Fibroblast of lung (primary cell): ENCODE measurements at regions not wholly inside any gene's neighbourhood (a gene's known extent, or its start where the extent isn't known, plus 50 kb on each side); places are given as distances from the start of the nearest gene placed in this dataset.

Experiments
- DNase-seq, 2 donors: peaks; one replicate each; pipeline versions ENCODE4 v3.0.0 to v3.0.0-alpha.2; 2010; ENCODE audit warnings: low read depth in 2 of 2
- H2AFZ ChIP-seq: 2 replicates; pipeline ENCODE4 v1.5.1; 2012; ENCODE audit warnings: low read length, control low read depth, inconsistent platforms
- H3K27ac ChIP-seq: 2 replicates; pipeline ENCODE4 v1.5.1; 2011; ENCODE audit warnings: low read length, control low read depth; ENCODE audit not compliant: insufficient read depth
- H3K27me3 ChIP-seq: 2 replicates; pipeline ENCODE4 v1.5.1; 2011; ENCODE audit warnings: mild to moderate bottlenecking, low read length; ENCODE audit not compliant: control insufficient read depth, insufficient read depth
- H3K36me3 ChIP-seq: 2 replicates; pipeline ENCODE4 v1.5.1; 2011; ENCODE audit warnings: low read length; ENCODE audit not compliant: control insufficient read depth, insufficient read depth
- H3K4me1 ChIP-seq: 2 replicates; pipeline ENCODE4 v1.5.1; 2011; ENCODE audit warnings: low read length; ENCODE audit not compliant: control insufficient read depth, insufficient read depth; ENCODE audit errors: extremely low read depth
- H3K4me2 ChIP-seq: 2 replicates; pipeline ENCODE4 v1.5.1; 2011; ENCODE audit warnings: low read length, control low read depth; ENCODE audit not compliant: insufficient read depth; ENCODE audit errors: extremely low read depth
- H3K4me3 ChIP-seq, 4 experiments: fragments of 200-600 bp in 1 of 4; sonication (generic) in 1 of 4; replicated peaks in 1 of 4; 2 replicates each; pipeline ENCODE4 v1.5.1; 2011 to 2016; ENCODE audit warnings: low read length in 4 of 4, low read depth in 3 of 4, mild to moderate bottlenecking in 3 of 4, control low read depth in 2 of 4, inconsistent platforms in 1 of 4, mixed read lengths in 1 of 4; ENCODE audit not compliant: insufficient read depth in 1 of 4; ENCODE audit errors: control extremely low read depth in 1 of 4
- H3K79me2 ChIP-seq: 2 replicates; pipeline ENCODE4 v1.5.1; 2012; ENCODE audit warnings: mild to moderate bottlenecking, low read length, inconsistent platforms; ENCODE audit not compliant: control insufficient read depth, insufficient read depth
- H3K9ac ChIP-seq: 2 replicates; pipeline ENCODE4 v1.5.1; 2011; ENCODE audit warnings: mild to moderate bottlenecking, low read length, control low read depth; ENCODE audit not compliant: insufficient read depth
- H3K9me3 ChIP-seq: 2 replicates; pipeline ENCODE4 v1.5.1; 2012; ENCODE audit warnings: low read depth, low read length; ENCODE audit not compliant: control insufficient read depth, insufficient read depth
- H4K20me1 ChIP-seq: 2 replicates; pipeline ENCODE4 v1.5.1; 2011; ENCODE audit warnings: low read length; ENCODE audit not compliant: control insufficient read depth, insufficient read depth; ENCODE audit errors: extremely low read depth
- CTCF ChIP-seq, 2 donors: IDR thresholded peaks in 1 of 2; conservative IDR thresholded peaks in 1 of 2; 1 replicate in 1 of 2; 2 replicates in 1 of 2; pipeline ENCODE4 v1.5.1; 2011 to 2012; ENCODE audit warnings: low read length in 2 of 2, control low read depth in 1 of 2, inconsistent platforms in 1 of 2, low read depth in 1 of 2, mild to moderate bottlenecking in 1 of 2
- EZH2 ChIP-seq: IDR thresholded peaks from 2 replicates; pipeline ENCODE4 v1.5.1; 2012; ENCODE audit warnings: low read length, control low read depth, mild to moderate bottlenecking; ENCODE audit errors: missing control alignments

GRCh38 chr1:243945727-243946126 lies 95.7 kb upstream of the AKT3 start:
- Histone ChIP-seq H3K79me2 (no peaks in the 10 kb centered on the region), H3K4me3 (no peak overlapping the region), H3K4me1 (no peaks in the 10 kb centered on the region), H3K27me3 (no peaks in the 10 kb centered on the region), H2AFZ (no peak overlapping the region), H3K27ac (no peak overlapping the region), H3K4me2 (peak overlapping the region; percentile 5), H4K20me1 (no peaks in the 10 kb centered on the region), H3K36me3 (no peaks in the 10 kb centered on the region), H3K9ac (no peak overlapping the region), H3K9me3 (no peaks in the 10 kb centered on the region)
- DNase-seq, result no peak
- TF ChIP-seq EZH2, result no peak
- no peak for TF ChIP-seq CTCF (conservative IDR thresholded peaks at IDR 0.05 in 1 of 2, IDR thresholded peaks at IDR 0.05 in 1 of 2; ENCODE audit: low read depth in 1 of 2, low read length in 2 of 2)

GRCh38 chr1:243944429-243945160 lies 94.6 kb upstream of the AKT3 start:
- Histone ChIP-seq H3K4me2 (no peak overlapping the region), H3K4me1 (no peaks in the 10 kb centered on the region), H3K36me3 (no peaks in the 10 kb centered on the region), H3K79me2 (no peaks in the 10 kb centered on the region), H3K9me3 (no peaks in the 10 kb centered on the region), H4K20me1 (no peaks in the 10 kb centered on the region), H3K9ac (no peak overlapping the region), H2AFZ (no peak overlapping the region), H3K27me3 (no peaks in the 10 kb centered on the region), H3K27ac (no peak overlapping the region), H3K4me3 (no peak overlapping the region)
- peak; percentile 27 to 35 for DNase-seq
- TF ChIP-seq CTCF (conservative IDR thresholded peaks at IDR 0.05 in 1 of 2, IDR thresholded peaks at IDR 0.05 in 1 of 2; ENCODE audit: low read depth in 1 of 2, low read length in 2 of 2) (no peak), EZH2 (no peak)

- no peak overlapping the region for H3K9ac ChIP-seq
- no peak overlapping the region for H2AFZ ChIP-seq
- no peak overlapping the region for H3K4me3 ChIP-seq
- TF ChIP-seq EZH2 (no peak), CTCF (conservative IDR thresholded peaks at IDR 0.05 in 1 of 2, IDR thresholded peaks at IDR 0.05 in 1 of 2; ENCODE audit: low read depth in 1 of 2, low read length in 2 of 2) (no peak)
- no peak overlapping the region for H3K27ac ChIP-seq
- no peaks in the 10 kb centered on the region for H3K79me2 ChIP-seq
- H4K20me1 ChIP-seq, result no peaks in the 10 kb centered on the region
- H3K4me1 ChIP-seq, result no peaks in the 10 kb centered on the region
- no peak overlapping the region for H3K4me2 ChIP-seq
- H3K36me3 ChIP-seq, result no peaks in the 10 kb centered on the region
- DNase-seq, result no peak
- no peaks in the 10 kb centered on the region for H3K9me3 ChIP-seq
- H3K27me3 ChIP-seq, result no peaks in the 10 kb centered on the region
These were observed 93.8 kb upstream of the AKT3 start for GRCh38 chr1:243943671-243944428.
